ENCODE measurements at regions not wholly inside any gene's neighbourhood (a gene's known extent, or its start where the extent isn't known, plus 50 kb on each side); places are given as distances from the start of the nearest gene placed in this dataset.

DNA sequence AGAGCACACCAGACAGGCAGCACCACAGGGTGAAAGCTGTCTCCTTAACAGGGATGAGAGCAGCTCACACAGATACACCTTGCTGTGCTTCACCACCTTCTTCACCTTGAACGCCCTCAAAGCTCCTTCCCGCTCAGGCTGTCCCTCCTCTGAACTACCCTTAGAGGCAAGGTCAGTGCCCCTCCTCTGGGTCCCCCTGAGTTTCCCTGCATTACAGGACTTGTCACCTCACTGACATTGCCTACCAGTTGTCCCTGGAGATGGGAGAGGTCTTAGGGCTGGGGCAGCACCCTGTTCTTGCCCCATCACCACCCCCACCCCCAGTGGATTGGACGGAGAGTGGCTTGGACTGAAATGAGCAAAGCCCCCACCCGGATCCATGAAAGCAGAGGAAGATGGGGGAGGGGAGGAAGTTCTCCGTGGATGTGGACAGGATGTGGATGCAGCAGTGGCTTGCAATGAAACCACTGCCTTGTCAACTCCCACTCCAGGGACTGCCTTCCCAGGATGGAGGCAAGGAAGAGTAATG, 73.2 kb upstream of the CDH5 start:
- intact Hi-C loops (cut with micrococcal nuclease) = no loop called here
- Histone ChIP-seq H3K4me3 (replicated peaks in 1 of 2; ENCODE audit: low read depth in 1 of 2, low read length in 2 of 2) (no peak overlapping the region), H4K20me1 (ENCODE audit: insufficient read depth) (no peaks in the 10 kb centered on the region), H3K4me2 (ENCODE audit: low read length) (no peak overlapping the region), H3K9ac (ENCODE audit: low read length) (no peak overlapping the region), H3K27ac (ENCODE audit: low read depth, low read length) (no peak overlapping the region), H3K27me3 (ENCODE audit: insufficient read depth, low read length) (peaks cover 49% of the 10 kb centered on the region), H2AFZ (ENCODE audit: low read depth, low read length, poor library complexity, severe bottlenecking) (no peak overlapping the region), H3K36me3 (ENCODE audit: control insufficient read depth in 1 of 2, insufficient read depth in 2 of 2, low read length in 2 of 2) (no peaks in the 10 kb centered on the region), H3K9me3 (ENCODE audit: control insufficient read depth in 1 of 2, insufficient read depth in 1 of 2, low read depth in 1 of 2, low read length in 2 of 2) (no peaks in the 10 kb centered on the region), H3K9me2 (ENCODE audit: insufficient read depth) (no peaks in the 10 kb centered on the region), H3K79me2 (ENCODE audit: insufficient read depth, low read length) (no peaks in the 10 kb centered on the region), H3K4me1 (ENCODE audit: control insufficient read depth in 1 of 2, insufficient read depth in 2 of 2, low read length in 2 of 2) (no peaks in the 10 kb centered on the region)
- ChIA-PET CTCF (no interaction called here), RAD21 (ENCODE audit: low non-redundant PET in 1 of 2, low total read pairs in 2 of 2, uncharacterized antibody in 2 of 2, unreplicated experiment in 2 of 2) (no interaction called here), POLR2A (no interaction called here)
- BruUV-seq (replicated peaks) = no TSS peak
- ATAC-seq = no peak
- TF ChIP-seq FOSL1 (IDR thresholded peaks at IDR 0.05; ENCODE audit: low read depth) (no peak), SP1 (IDR thresholded peaks at IDR 0.05; ENCODE audit: low read depth) (no peak), ZFX (IDR thresholded peaks at IDR 0.05) (no peak), YY1 (IDR thresholded peaks at IDR 0.05; ENCODE audit: extremely low read depth, insufficient replicate concordance, low read depth, low read length) (no peak), EZH2phosphoT487 (IDR thresholded peaks at IDR 0.05; ENCODE audit: borderline replicate concordance) (no peak), SRF (IDR thresholded peaks at IDR 0.05; ENCODE audit: low read depth) (no peak), RAD21 (IDR thresholded peaks at IDR 0.05; ENCODE audit: low read depth) (no peak), POLR2AphosphoS5 (IDR thresholded peaks at IDR 0.05; ENCODE audit: low read depth, low read length) (no peak), TCF7L2 (IDR thresholded peaks at IDR 0.05; ENCODE audit: borderline replicate concordance, extremely low read depth, insufficient read depth, insufficient read length) (no peak), CBX3 (IDR thresholded peaks at IDR 0.05; ENCODE audit: low read depth) (no peak), EGR1 (IDR thresholded peaks at IDR 0.05; ENCODE audit: low read depth) (no peak), SIN3A (IDR thresholded peaks at IDR 0.05; ENCODE audit: low read depth) (no peak), EZH2 (IDR thresholded peaks at IDR 0.05) (no peak), CEBPB (IDR thresholded peaks at IDR 0.05; ENCODE audit: low read depth) (no peak)
- TF ChIP-seq, protein P1, sequence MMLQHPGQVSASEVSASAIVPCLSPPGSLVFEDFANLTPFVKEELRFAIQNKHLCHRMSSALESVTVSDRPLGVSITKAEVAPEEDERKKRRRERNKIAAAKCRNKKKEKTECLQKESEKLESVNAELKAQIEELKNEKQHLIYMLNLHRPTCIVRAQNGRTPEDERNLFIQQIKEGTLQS (IDR thresholded peaks at IDR 0.05) = no peak
- TF ChIP-seq, protein P2, sequence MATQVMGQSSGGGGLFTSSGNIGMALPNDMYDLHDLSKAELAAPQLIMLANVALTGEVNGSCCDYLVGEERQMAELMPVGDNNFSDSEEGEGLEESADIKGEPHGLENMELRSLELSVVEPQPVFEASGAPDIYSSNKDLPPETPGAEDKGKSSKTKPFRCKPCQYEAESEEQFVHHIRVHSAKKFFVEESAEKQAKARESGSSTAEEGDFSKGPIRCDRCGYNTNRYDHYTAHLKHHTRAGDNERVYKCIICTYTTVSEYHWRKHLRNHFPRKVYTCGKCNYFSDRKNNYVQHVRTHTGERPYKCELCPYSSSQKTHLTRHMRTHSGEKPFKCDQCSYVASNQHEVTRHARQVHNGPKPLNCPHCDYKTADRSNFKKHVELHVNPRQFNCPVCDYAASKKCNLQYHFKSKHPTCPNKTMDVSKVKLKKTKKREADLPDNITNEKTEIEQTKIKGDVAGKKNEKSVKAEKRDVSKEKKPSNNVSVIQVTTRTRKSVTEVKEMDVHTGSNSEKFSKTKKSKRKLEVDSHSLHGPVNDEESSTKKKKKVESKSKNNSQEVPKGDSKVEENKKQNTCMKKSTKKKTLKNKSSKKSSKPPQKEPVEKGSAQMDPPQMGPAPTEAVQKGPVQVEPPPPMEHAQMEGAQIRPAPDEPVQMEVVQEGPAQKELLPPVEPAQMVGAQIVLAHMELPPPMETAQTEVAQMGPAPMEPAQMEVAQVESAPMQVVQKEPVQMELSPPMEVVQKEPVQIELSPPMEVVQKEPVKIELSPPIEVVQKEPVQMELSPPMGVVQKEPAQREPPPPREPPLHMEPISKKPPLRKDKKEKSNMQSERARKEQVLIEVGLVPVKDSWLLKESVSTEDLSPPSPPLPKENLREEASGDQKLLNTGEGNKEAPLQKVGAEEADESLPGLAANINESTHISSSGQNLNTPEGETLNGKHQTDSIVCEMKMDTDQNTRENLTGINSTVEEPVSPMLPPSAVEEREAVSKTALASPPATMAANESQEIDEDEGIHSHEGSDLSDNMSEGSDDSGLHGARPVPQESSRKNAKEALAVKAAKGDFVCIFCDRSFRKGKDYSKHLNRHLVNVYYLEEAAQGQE (IDR thresholded peaks at IDR 0.05; ENCODE audit: low read depth) = no peak
- TF ChIP-seq, protein P3, sequence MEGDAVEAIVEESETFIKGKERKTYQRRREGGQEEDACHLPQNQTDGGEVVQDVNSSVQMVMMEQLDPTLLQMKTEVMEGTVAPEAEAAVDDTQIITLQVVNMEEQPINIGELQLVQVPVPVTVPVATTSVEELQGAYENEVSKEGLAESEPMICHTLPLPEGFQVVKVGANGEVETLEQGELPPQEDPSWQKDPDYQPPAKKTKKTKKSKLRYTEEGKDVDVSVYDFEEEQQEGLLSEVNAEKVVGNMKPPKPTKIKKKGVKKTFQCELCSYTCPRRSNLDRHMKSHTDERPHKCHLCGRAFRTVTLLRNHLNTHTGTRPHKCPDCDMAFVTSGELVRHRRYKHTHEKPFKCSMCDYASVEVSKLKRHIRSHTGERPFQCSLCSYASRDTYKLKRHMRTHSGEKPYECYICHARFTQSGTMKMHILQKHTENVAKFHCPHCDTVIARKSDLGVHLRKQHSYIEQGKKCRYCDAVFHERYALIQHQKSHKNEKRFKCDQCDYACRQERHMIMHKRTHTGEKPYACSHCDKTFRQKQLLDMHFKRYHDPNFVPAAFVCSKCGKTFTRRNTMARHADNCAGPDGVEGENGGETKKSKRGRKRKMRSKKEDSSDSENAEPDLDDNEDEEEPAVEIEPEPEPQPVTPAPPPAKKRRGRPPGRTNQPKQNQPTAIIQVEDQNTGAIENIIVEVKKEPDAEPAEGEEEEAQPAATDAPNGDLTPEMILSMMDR (IDR thresholded peaks at IDR 0.05 in 2 of 3, conservative IDR thresholded peaks at IDR 0.05 in 1 of 3; ENCODE audit: borderline replicate concordance in 1 of 3, insufficient read depth in 1 of 3, low read depth in 2 of 3, low read length in 2 of 3) = no peak
- TF ChIP-seq, protein P4, sequence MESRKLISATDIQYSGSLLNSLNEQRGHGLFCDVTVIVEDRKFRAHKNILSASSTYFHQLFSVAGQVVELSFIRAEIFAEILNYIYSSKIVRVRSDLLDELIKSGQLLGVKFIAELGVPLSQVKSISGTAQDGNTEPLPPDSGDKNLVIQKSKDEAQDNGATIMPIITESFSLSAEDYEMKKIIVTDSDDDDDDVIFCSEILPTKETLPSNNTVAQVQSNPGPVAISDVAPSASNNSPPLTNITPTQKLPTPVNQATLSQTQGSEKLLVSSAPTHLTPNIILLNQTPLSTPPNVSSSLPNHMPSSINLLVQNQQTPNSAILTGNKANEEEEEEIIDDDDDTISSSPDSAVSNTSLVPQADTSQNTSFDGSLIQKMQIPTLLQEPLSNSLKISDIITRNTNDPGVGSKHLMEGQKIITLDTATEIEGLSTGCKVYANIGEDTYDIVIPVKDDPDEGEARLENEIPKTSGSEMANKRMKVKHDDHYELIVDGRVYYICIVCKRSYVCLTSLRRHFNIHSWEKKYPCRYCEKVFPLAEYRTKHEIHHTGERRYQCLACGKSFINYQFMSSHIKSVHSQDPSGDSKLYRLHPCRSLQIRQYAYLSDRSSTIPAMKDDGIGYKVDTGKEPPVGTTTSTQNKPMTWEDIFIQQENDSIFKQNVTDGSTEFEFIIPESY (IDR thresholded peaks at IDR 0.05; ENCODE audit: extremely low read depth, insufficient replicate concordance, low read length) = no peak
- DNase-seq (ENCODE audit: low read depth, low spot score) = no peak
